ENCODE measurements at regions not wholly inside any gene's neighbourhood (a gene's known extent, or its start where the extent isn't known, plus 50 kb on each side); places are given as distances from the start of the nearest gene placed in this dataset.

- TF ChIP-seq POLR2A (IDR thresholded peaks at IDR 0.05) (no peak), CTCF (IDR thresholded peaks at IDR 0.05) (no peak)
These were observed 2251.6 kb downstream of the NCAM2 start for GRCh38 chr21:23249760-23250159.

Data from lower leg skin (tissue), 3 donors.